Myocyte (in vitro differentiated cells): ENCODE measurements at regions not wholly inside any gene's neighbourhood (a gene's known extent, or its start where the extent isn't known, plus 50 kb on each side); places are given as distances from the start of the nearest gene placed in this dataset.
A peak's percentile ranks its signal among the peaks of the same experiment; 100 is the strongest.

Experiments
- DNase-seq: peaks from one replicate; pipeline ENCODE4 v3.0.0-alpha.2; 2012; ENCODE audit warnings: low read depth

DNA sequence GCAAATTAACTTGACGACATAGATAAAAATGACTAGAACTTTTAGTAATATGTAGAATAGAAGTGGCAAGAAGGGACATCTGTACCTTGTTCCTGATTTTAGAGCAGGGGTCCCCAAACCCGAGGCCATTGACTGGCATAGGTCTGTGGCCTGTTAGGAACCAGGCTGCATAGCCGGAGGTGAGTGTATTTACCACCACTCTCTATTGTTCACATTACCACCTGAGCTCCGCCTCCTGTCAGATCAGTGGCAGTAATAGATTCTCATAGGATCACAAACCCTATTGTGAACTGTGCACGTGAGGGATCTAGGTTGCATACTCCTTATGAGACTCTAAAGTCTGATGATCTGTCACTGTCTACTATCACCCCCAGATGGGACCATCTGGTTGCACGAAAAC lies 113.6 kb upstream of the AVPR1A start:
- DNase-seq = no peak

DNA sequence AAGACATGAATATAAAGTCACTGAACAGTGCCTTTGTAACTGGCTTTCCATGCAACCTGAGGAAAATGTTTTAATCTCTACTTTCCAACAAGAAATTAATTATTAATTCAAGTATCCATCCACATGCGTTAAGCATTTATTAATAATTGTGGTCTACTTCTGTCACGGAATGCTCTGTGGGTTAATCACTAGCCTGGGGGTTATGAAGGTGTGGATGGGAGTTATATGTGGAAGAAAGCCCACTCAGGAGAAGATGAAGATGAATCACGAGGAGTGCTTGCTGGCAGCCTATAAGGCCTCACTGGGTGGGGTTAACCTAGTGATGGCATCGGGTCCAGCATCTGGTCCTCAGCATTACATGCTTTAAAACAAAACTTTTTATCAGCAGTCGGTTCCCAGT lies 99.5 kb upstream of the AVPR1A start:
- no peak for DNase-seq

- DNase-seq = no peak
These were observed 87.9 kb upstream of the AVPR1A start for GRCh38 chr12:63238892-63239291.

- DNase-seq = no peak
These were observed 81.9 kb upstream of the AVPR1A start for GRCh38 chr12:63232896-63233295.

DNA sequence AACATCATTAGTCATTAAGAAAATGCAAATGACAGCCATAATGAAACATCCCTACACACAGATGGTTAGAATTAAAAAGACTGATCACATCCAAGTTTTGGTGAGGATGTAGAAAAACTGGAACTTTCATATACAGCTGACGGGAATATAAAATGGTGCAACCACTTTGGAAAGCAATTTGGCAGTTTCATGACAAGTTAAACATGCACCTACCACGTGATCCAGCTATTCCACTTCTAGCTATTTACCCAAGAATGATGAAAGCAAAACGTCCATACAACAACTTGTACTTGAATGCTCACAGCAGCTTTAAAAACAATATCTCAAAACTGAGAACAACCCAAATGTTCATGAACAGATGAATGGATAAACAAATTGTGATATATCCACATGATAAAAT lies 77.9 kb upstream of the AVPR1A start:
- no peak for DNase-seq

DNA sequence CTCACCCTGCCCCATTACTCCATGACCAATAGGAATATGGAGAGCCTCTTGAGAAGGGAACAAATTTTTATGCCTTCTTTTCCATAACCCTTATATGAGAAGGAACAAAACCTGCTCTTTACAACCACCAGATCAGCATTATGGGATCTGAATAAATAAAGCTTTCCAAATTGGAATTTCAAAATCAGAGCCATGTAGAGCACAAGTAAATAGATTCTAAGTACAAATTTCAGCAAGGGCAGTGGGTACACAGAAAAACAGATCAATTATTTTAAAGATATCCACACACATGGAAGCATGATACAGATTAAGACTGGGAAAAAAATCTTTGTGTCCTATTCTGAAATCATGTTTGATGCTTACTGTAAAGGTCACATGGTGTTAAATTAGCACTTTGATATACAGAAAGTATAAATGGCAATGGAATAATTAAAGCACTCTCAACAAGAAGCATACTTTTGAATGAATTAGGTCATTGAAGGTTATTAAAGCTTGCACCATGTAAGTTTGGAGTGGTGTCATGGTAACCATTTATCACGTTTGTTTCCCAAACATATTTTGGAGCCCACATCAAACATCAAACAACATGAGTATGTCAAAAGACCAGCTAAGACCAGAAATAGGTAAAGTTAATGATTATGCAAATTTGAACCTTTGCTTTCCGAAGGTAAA lies 75.9 kb upstream of the AVPR1A start:
- DNase-seq = no peak

GRCh38 chr12:63224396-63224795 lies 73.4 kb upstream of the AVPR1A start:
- DNase-seq = no peak

GRCh38 chr12:63223128-63223527 lies 72.1 kb upstream of the AVPR1A start:
- no peak for DNase-seq

DNA sequence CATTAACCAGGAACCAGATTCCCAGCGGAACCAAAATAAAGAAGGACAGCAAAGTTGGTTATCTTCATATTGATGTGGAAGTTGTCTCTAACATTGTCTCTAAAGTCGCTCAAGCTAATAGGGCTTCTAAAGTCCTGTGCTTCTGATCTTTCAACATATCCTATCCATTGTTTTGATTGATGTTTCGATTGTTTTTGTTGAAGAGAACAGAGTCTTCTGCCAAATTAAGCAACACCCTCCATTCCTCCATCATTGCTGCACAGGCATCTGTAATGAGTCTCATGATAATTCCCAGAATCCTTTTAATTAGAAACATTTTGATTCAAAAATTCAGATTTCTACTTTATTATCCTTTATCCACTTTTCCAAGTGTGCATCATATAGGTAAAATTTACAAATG lies 71.6 kb upstream of the AVPR1A start:
- no peak for DNase-seq

DNA sequence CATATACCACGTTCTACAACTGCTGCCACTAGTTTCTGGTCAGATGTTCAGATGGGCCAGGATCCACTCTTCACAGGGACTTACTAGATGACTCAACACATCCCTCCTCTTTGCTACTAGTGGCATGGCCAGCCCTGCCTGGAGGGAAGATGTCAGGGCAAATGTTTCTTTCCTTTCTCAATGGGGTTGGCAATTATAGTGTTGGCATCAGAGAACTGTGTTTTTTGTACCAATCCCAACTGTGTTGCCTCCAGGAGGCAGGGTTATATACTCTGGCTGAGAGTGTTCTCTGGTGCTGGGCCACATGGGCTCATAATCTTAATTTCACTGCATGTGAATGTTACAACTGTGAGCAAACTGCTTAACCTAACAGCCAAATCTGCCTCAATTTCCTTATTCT lies 69.9 kb upstream of the AVPR1A start:
- DNase-seq = no peak

DNA sequence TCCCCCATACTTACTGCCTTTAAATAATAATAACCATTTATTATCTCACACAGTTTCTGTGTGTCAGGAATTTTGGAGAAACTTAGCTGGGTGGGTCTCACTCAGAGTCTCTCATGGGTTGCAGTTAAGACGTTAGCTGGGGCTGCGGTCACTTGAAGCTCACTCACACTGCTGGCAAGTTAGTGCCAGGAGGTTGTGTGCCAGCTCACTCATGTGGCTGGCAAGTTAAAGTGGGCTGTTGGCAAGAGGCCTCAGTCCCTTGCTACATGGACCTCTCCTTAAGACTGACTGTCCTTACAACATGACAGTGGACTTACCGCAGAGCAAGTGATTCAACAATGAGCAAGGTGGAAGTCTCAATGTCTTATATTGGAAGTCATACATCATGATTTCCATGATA lies 61.3 kb upstream of the AVPR1A start:
- no peak for DNase-seq

DNA sequence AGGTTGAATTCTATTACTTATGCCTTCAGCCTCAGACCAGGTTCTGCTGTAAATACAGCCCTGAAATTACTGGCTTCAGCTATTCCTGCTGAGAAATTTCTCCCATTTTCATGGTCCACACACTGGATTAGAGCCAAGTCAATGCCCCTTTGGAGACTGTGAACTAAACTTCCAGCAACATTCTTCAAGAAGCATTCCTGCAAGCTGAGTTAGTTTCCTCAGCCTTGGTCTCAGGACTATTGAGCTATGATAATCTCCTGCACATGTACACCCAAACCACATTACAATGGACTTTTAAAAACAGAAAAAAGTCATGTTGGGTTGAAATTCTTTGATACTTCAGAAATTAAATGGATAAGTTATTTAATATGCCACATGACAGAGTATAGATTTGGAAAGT lies 58.0 kb upstream of the AVPR1A start:
- DNase-seq = no peak

GRCh38 chr12:63206909-63207308 lies 55.9 kb upstream of the AVPR1A start:
- DNase-seq = peak; percentile 45

GRCh38 chr12:63206494-63206893 lies 55.5 kb upstream of the AVPR1A start:
- DNase-seq = no peak
